ENCODE measurements at regions not wholly inside any gene's neighbourhood (a gene's known extent, or its start where the extent isn't known, plus 50 kb on each side); places are given as distances from the start of the nearest gene placed in this dataset.
"Not testable (repeated sequence)": the region's sequence is repeated elsewhere in the genome, so short reads cannot be mapped to it uniquely, and the experiment has no call there.

DNA sequence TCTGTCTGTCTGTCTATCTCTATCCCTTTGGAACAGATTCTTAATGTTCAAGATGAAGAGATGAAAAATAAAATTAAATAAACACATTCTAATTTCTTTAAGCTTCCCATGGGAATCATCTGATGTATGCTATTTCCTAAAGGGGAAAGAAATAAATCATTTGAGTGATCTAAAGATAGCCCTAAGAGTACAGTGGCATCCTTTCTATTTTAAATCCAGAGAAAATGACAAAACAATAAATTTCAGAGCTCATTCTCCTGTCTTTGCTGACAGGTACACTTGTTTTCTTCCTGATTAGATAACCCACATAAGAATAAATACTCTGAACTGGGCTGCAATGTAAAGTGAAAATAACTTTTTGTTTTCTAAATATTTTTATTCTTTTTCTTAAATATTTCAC, 550.4 kb downstream of the JRKL start:
- no peak for DNase-seq

DNA sequence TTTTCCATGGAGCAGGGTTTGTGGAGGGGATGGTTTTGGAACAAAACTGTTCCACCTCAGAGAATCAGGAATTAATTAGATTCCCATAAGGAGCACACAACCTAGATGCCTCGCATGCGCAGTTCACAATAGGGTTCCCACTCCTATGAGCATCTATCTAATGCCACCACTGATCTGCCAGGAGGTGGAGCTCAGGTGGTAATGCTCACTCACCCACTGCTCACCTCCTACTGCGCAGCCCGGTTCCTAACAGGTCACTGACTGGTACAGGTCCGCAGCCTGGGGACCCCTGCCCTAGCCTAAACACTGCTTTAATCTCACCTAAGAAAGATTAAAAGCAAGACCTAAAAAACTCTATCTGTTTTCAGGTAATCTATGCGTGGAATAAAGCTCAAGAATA, 553.0 kb downstream of the JRKL start:
- no peak for DNase-seq

DNA sequence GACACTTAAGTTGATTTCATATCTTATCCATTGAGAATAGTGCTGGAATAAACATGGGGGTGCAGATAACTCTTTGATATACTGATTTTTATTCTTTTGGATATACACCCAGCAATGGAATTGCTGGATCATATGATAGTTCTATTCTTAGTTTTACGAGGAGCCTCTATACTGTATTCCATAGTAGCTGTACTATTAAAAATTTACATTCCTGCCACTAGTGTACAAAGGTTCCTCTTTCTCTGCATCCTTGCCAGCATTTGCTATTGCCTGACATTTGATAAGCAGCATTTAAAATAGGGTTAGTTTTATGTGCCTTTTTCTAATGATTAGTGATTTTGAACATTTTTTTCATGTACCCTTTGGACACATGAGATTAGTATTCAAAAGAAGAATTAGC, 554.2 kb downstream of the JRKL start:
- no peak for DNase-seq

DNA sequence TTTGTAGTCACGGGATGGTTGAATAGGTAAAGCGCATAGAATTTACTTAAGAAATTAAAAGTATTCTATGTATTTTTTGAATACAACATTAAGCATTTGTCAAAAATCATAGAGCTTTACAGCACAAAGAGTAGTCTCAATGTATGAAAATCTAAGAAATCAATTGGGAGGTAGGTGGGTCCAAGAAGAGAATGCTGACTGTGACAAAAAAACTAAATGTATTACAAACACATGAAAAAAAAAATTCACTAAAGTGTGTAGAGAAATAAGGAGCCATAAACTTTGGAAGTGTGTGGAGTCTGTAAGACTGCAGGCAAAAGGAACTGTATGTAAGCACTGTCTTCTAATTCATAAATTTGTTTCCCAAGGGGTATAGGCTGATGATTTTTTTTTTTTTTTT, 558.3 kb downstream of the JRKL start:
- DNase-seq = no peak

DNA sequence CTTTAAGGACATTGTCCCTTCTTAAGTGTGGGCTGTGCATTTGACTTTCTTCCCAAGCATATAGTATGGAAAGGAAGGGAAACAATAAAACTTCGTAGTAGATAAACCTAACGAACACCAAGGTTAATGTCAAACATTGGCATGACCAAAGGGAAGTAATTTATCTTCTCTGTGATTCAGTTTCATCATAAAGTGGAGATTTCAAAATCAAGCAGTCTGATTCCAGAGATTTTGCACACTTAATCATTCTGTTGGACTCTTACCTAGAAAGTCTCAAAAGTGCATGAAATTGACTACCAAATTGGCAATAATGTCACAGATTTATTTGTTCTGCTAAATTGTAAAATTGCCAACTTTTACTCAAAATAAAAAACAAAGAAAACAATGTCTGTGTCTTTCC, 559.7 kb downstream of the JRKL start:
- no peak for DNase-seq

DNA sequence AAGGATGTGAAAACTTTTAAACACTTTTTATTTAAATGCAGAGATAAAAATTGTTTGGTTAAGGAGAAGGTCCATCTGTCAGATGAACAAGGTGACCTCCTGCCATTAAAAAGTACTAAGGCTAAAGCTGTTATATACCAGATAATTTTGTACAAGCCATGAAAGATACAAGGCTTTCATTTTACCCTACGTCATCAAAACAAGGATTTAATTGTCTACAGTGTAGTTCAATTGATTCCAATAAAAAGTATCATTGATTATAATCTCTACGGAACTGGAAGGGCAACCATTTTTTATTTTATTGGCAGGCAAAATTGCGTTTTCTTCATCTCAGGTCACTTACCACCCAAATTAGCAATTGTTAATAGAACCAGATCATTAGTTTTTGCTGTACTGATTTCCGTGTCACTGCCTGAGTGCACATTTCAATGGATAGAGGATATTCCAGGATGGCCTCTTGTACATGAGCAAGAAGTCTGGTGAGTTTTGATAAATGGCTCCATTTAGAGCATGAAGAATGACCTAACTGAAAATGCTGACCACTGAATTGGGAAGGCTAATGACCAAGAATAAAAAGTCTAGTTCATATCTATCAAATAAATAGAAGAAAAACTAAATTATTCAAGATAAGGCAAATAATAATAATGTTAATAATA, 564.9 kb downstream of the JRKL start:
- no peak for DNase-seq

DNA sequence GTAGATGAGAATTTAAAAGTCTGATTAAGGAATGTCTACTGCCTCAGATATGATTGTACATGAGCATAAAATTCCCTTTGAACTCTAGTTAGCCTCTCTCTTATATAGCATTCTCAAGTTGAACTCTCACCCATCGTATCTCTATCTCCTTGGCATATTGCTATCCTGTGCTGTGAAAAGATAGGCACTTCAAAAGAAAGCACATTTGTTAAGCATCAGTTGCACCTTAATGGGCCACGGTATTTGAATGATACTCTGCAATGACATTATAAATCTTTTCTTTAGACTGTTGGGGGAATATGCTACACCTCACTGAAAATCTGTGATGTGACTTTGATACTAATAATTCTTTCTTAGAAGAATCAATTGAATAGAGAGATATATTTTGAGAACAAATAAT, 570.7 kb downstream of the JRKL start:
- no peak for DNase-seq

DNA sequence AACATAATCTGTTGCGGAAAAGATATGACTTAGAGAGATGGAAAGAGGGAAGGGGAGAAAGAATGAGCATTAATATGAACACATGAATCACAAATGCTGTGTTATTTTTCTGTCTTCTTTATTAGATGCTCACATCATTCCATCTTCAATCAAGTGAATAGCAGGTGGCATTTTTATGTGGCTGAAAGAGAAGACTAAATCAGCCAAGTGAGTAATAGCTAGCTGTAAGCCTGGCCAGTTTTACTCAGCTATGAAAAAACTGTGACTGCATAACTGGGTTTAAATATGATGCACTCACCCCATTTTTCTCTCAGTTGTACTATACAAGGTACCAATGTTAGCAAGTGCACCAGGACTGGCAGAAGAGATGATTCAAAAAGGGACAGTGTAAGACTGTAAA, 571.1 kb downstream of the JRKL start:
- no peak for DNase-seq

DNA sequence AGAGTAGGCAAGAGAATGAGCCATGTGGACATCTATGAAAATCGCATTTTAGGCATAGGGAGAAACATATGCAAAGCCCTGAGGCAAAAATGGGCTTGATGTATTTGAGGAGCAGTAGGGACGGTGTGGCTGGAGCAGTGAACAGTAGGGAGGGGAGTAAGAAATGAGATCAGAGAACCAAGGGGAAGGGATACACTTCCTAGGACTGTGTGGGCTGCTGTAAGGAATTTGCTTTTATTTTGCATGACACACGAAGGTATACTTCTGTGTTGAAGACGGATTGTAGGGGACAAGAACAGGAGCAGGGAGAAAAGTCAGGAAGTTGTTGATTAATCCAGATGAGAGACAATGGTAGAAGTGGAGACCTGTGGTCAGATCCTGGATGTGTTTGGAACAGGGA, 572.1 kb downstream of the JRKL start:
- DNase-seq = no peak

DNA sequence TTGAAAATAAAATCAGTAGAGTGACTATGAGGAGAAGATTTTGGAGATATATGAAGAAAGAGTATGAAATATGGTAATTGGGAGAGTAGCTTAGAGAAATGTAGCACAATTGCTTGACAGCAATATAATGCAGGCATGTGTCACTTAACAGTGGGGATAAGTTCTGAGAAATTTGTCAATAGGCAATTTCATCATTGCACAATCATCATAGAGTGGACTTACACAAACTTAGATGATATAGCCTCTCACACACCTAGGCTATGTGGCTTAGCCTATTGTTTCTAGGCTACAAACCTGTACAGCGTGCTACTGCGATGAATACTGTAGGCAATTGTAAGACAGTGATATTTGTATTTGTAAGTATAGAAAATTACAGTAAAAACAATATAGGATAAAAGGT, 573.6 kb downstream of the JRKL start:
- no peak for DNase-seq

DNA sequence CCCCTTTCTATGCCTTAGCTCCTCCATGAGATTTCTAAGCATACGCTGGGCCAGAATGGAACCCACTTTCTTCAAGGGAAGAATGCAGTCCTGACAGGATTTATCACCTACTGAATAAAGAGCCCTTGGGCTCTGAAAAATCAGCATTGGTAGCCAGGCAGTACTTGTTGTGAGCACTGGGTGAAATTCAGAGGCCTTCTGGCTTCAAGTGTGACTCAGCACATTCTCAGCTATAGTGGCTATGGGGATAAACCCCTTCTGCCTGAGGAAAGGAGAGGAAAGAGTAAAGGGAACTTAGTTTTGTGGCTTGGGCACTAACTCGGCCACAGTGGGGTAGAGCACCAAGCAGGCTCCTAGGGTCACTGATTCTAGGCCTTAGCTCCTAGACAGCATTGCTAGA, 574.8 kb downstream of the JRKL start:
- no peak for DNase-seq

DNA sequence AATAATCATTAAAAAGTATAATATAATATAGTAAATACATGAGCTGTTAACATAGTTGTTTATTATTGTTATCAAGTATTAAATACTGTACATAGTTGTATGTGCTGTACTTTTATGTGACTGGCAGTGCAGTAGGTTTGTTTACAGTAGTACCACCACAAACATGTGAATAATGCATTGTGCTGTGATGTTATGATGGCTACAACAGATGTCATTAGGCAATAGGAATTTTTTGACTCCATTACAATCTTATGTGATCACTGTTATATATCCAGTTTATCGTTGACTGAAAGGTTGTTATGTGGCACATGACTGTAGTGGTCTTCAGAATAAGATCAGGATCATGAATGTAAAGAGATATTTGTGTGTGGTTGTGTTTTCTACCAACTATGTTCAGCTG, 577.8 kb downstream of the JRKL start:
- no peak for DNase-seq

DNA sequence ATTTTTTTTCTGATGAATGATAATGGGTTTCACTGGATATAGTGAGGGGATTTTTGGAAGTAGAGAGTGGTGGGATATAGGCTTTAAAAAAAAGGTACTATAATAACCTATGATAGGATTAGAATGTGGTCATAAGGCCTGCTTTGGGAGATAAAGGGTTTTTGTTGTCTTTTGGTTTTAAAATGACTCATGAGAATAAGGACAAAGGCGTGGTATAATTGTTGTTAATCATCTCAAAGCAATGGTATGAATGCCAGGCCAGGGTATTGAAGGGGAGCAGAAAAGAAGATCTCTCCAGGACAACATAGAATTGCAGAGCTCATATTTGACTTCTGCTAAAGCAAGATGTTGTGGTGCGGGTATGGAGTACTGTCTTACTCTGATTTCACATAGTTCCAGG, 579.4 kb downstream of the JRKL start:
- DNase-seq = no peak

DNA sequence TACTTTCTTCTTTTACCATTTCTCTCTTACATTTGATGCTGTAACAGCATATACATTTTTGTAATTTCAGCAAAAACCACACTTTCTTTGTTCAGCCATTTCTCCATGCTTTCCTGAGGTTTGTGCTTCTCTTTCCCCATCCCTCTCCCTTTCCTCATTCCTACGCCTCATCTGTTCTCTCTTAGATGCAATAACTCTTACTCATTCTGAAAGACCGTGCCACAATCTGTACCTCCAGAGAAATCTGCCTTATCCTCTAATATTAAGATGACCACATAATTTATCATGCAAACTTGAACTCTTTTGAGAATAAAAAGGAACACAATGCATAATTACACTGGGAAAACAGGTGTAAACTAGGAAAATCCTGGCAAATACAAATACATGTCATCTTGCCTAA, 588.9 kb downstream of the JRKL start:
- no peak for DNase-seq

DNA sequence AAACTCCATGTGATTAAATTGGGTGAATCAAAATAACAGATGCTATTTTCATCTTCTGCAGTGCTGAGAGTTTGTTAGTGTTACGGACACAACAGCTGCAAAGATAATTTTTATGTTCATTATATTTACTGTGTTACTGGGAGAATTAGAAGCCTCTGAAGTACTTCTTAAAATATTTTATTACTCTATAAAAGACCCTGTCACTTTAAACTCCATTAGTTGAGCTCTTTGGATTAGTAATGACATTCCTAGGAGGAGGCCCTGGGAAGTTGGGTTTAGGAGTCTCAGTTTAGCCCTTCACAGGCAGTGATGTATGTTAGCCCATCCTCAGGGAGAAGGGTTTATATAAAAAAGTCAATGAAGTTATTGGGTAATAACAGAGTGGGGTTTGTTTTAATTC, 596.7 kb downstream of the JRKL start:
- DNase-seq = no peak

DNA sequence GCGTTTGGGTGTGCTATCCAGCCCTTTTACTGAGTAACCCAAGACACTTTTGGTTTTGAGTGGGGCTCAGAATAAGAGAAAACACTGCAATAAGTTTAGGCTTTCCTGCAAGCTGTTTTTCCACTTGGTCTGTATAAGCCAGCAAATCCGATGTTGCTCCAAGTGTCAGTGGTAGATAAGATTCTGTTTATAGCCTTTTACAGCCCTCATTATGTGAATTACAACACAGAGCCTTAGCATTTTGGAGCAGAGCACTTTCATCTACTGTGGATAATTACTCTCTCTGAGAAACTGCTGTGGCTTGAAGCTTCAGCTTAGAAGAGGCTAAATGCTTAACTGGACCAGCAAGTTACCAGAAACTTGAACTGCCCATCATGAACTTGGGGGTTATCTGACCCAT, 601.1 kb downstream of the JRKL start:
- DNase-seq = no peak

DNA sequence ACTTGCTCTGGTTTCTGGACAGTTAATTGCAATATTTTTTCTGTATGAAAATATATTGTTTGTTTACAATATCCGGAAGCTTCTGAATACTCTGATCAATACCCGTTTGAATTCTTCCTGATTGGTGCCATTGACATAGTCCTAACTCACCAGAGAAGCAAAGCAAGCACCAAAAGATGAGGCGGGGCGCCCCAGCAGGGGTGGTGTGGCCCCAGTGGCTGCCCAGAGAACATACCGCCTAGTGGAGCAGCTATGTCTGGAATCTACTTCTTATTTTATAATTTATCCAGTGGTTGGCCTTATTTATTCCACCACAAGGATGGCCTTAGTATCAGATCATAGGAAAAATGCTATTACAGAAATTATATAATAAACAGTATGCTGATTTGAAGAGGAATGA, 610.7 kb downstream of the JRKL start:
- no peak for DNase-seq

DNA sequence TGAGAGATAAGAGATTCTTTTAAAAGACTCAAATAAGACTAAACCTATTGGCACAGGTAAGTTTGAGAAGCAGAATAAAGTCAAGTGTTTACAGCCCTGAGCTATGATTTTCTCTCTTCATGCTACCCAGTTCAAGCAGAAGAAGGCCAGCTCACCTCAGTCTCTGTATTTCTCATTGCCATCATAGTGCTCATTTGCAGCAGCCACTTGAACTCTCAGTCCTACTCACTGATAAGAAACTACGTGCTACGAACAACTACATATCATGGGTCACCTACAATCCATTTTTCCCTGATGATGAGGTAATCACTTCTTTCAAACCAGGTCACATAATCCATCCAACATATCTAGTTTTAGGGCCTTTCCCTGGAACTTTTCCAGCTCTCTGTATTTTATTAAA, 617.5 kb downstream of the JRKL start:
- DNase-seq = no peak

DNA sequence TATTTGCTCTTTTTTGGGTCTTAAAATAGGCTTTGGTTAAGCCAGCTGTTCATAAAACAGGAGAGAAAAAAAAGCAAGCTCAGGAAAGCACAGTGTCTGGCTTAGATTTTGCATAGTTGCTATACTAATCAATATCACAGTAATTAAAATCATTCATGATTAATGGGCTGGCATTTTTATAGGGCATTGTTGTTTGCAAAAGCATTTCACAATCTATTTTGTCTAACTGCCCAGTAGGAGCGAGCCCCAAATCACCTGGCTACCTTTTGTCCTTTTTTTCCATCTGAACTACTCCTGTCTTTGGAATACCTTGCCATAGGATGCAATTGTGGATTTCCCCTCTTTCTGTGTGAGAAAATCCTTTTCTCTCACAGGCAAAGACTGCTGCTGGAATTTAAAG, 619.8 kb downstream of the JRKL start:
- no peak for DNase-seq

DNA sequence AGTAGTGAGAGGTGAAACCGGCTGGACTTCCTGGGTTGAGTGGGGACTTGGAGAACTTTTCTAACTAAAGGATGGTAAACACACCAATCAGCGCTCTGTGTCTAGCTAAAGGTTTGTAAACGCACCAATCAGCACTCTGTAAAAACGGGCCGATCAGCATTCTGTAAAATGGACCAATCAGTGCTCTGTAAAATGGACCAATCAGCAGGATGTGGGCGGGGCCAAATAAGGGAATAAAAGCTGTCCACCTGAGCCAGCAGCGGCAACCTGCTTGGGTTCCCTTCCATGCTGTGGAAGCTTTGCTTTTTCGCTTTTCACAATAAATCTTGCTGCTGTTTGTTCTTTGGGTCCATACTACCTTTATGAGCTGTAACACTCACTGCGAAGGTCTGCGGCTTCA, 621.2 kb downstream of the JRKL start:
- not testable (repeated sequence) for DNase-seq

DNA sequence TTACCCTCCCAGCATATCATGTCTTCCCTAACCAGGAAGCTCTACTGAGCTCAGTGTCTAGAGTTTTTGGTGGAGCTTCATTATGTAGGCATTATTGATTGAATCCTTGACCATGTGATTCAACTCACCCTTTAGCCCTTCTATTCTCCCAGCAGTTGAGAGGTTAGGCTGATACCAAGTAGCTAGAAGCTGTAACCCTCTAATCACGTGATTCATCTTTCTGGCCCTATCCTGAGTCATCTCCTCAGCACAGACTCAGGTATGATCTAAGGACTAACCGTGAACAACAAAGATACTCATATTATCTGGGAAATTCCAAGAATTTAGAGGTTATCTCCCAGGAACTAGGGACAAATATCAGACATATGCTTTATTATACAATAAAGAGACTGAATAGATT, 625.5 kb downstream of the JRKL start:
- DNase-seq = no peak

DNA sequence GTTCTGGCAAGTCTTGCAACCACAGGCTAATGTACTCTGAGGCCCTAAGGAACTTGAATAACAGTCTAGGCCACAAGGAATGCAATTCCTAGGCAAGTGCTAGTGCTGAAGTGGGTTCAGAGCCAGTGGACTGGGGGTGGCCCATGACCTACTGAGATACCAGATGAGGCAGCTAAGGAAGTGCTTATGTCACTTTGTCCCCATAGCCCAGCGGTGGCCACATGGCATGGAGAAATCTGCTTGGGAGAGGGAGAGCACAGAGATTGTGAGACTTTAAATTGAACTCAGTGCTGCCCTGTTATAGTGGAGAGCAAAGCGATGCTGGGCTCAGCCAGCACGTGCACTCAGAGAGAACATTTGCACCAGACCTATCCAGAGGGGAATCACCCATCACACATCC, 629.5 kb downstream of the JRKL start:
- no peak for DNase-seq

DNA sequence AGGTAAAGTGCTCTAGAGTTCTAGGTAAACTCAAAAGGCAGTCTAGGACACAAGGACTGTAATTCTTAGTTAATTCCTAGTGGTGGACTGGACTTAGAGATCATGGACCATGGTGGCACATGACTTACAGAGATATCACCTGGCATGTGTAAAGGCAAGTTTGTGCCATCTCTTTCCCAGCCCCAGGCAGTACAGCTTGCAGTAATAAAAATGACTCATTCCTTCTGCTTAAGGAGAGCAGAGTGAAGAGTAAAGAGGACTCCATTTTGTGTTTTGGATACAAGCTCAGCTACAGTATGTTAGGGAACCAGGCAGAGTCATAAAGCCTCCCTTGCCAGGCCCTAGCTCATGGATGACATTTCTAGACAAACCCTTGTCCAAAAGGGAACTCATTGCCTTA, 629.9 kb downstream of the JRKL start:
- DNase-seq = no peak

DNA sequence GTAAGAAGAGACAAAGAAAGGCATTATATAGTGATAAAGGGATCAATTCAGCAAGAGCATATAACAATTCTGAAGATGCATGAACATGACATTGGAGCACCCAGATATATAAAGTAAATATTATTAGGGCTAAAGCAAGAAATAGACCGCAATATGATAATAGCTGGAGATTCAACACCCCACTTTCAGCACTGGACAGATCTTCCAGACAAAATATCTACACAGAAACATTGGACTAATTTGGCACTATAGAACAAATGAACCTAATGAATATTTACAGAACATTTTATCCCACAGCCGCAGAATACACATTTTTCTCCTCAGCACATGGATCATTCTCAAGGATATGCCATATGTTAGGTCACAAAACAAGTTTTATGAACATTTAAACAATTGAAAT, 633.1 kb downstream of the JRKL start:
- no peak for DNase-seq

DNA sequence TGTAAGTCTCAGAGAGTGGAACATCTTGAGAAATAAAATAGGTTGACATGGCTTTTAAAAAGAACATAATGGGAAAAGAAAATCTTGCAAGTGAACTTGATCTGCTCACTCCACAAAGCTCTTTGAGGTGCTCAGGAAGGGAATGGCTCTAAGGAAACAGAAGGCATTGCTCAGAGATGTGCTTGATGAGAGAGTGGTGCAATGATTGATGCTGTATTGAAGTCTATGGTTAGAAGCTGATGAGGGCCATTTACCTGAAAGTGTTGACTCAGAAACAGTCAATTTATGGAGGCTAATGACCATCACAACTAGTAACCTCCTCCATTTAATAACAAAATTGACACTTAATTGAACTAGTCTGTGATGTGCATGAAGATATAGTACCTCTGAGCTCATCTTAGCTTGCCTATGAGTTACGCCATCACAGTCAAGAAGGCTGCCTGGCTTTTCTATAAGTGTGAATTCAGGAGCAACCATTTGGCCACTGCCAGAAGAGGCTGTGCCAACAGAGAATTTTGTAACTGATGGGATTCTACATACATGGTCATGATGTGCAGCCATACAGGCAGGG, 639.1 kb downstream of the JRKL start:
- no peak for DNase-seq

DNA sequence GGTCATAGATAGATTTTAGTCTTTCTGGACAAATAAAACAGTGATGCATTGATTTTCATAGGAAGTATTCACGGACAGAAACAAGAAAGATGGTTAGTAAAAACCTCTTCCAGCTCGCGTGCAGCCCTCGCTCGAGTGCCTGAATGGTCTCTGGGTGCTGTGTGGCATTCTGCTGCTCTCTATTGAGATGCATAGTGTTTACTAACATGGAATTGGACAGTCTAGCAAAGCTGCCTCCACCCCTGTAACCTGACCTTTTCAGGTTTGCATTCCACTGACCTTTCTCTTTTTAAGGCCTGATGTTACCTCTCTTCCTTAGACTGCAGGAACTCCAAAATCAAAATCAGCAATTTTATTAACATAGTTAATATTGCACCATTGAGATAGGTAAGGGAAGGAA, 643.4 kb downstream of the JRKL start:
- no peak for DNase-seq

Measured in activated gamma-delta T cell (primary cell).